Neuronal stem cell (in vitro differentiated cells): ENCODE measurements at regions not wholly inside any gene's neighbourhood (a gene's known extent, or its start where the extent isn't known, plus 50 kb on each side); places are given as distances from the start of the nearest gene placed in this dataset.

Experiments used
- DNase-seq: peaks from one replicate; pipeline ENCODE4 v3.0.0-alpha.2; 2013; ENCODE audit warnings: low spot score
- H2AFZ ChIP-seq: one replicate; pipeline ENCODE4 v1.6.1; 2013; ENCODE audit warnings: mild to moderate bottlenecking, low read length, inconsistent platforms
- H2AK5ac ChIP-seq: 2 replicates; pipeline ENCODE4 v1.6.1; 2013; ENCODE audit warnings: low read depth, mild to moderate bottlenecking, inconsistent platforms, low read length, moderate library complexity, mixed read lengths
- H2BK120ac ChIP-seq: 2 replicates; pipeline ENCODE4 v1.6.1; 2013; ENCODE audit warnings: low read depth, mild to moderate bottlenecking, inconsistent platforms, low read length, moderate library complexity, mixed read lengths
- H2BK12ac ChIP-seq: one replicate; pipeline ENCODE4 v1.6.1; 2013; ENCODE audit warnings: low read length, inconsistent platforms
- H2BK15ac ChIP-seq: 2 replicates; pipeline ENCODE4 v1.6.1; 2013; ENCODE audit warnings: mild to moderate bottlenecking, low read length, inconsistent platforms, mixed read lengths
- H2BK5ac ChIP-seq: one replicate; pipeline ENCODE4 v1.6.1; 2013; ENCODE audit warnings: inconsistent platforms, mild to moderate bottlenecking, low read length, moderate library complexity
- H3K14ac ChIP-seq: one replicate; pipeline ENCODE4 v1.6.1; 2013; ENCODE audit warnings: low read length, inconsistent platforms
- H3K18ac ChIP-seq: 2 replicates; pipeline ENCODE4 v1.6.1; 2013; ENCODE audit warnings: low read length, inconsistent platforms
- H3K23ac ChIP-seq: 2 replicates; pipeline ENCODE4 v1.6.1; 2013; ENCODE audit warnings: low read depth, mild to moderate bottlenecking, mixed read lengths, low read length, inconsistent platforms; ENCODE audit not compliant: poor library complexity
- H3K27ac ChIP-seq: replicated peaks from 3 replicates; pipeline ENCODE4 v1.5.1; 2013; ENCODE audit warnings: low read length, inconsistent platforms
- H3K27me3 ChIP-seq, 3 experiments: 2 replicates each; pipeline ENCODE4 v1.6.1; 2013; ENCODE audit warnings: low read length in 3 of 3, mild to moderate bottlenecking in 2 of 3, inconsistent platforms in 1 of 3, low read depth in 1 of 3, mixed read lengths in 1 of 3, moderate library complexity in 1 of 3; ENCODE audit not compliant: control insufficient read depth in 3 of 3, insufficient read depth in 3 of 3
- H3K36me3 ChIP-seq, 2 donors: replicated peaks in 1 of 2; 2 replicates each; pipeline ENCODE4 v1.6.1; 2013; ENCODE audit warnings: low read length in 2 of 2; ENCODE audit not compliant: control insufficient read depth in 2 of 2, insufficient read depth in 2 of 2
- H3K4ac ChIP-seq: 2 replicates; pipeline ENCODE4 v1.6.1; 2013; ENCODE audit warnings: inconsistent platforms, mild to moderate bottlenecking, low read length, moderate library complexity
- H3K4me1 ChIP-seq, 2 donors: 1 replicate in 1 of 2; 2 replicates in 1 of 2; pipeline ENCODE4 v1.6.1; 2013; ENCODE audit warnings: low read length in 2 of 2, low read depth in 1 of 2; ENCODE audit not compliant: control insufficient read depth in 2 of 2, insufficient read depth in 1 of 2
- H3K4me2 ChIP-seq: one replicate; pipeline ENCODE4 v1.6.1; 2013; ENCODE audit warnings: mild to moderate bottlenecking, low read length, inconsistent platforms; ENCODE audit not compliant: insufficient read depth, poor library complexity, severe bottlenecking
- H3K4me3 ChIP-seq, 2 donors: 2 replicates each; pipeline ENCODE4 v1.5.1; 2013; ENCODE audit warnings: low read length in 2 of 2, mild to moderate bottlenecking in 2 of 2, inconsistent platforms in 1 of 2, moderate library complexity in 1 of 2
- H3K79me1 ChIP-seq: one replicate; pipeline ENCODE4 v1.6.1; 2013; ENCODE audit warnings: low read depth, mild to moderate bottlenecking, inconsistent platforms, low read length, moderate library complexity
- H3K9ac ChIP-seq: one replicate; pipeline ENCODE4 v1.6.1; 2013; ENCODE audit warnings: mild to moderate bottlenecking, low read depth, low read length, inconsistent platforms; ENCODE audit not compliant: poor library complexity
- H3K9me3 ChIP-seq, 2 donors: replicated peaks in 1 of 2; 2 replicates each; pipeline versions ENCODE3 to v1.6.1; 2013; ENCODE audit warnings: low read length in 2 of 2, mild to moderate bottlenecking in 2 of 2, inconsistent platforms in 1 of 2, low read depth in 1 of 2, mixed read lengths in 1 of 2, moderate library complexity in 1 of 2; ENCODE audit not compliant: control insufficient read depth in 2 of 2, insufficient read depth in 1 of 2
- H4K8ac ChIP-seq: one replicate; pipeline ENCODE4 v1.6.1; 2013; ENCODE audit warnings: low read depth, mild to moderate bottlenecking, inconsistent platforms, low read length, moderate library complexity
- H4K91ac ChIP-seq: one replicate; pipeline ENCODE4 v1.6.1; 2013; ENCODE audit warnings: low read length, low read depth, mild to moderate bottlenecking, inconsistent platforms; ENCODE audit not compliant: poor library complexity
- WGBS, 2 donors: extraction: QIAGEN DNeasy Blood & Tissue Kit; methylation state at CpG; one replicate each; pipeline ENCODE4 v1.1.7; 2013; ENCODE audit warnings: missing lambda C conversion rate in 2 of 2, mixed read lengths in 1 of 2; ENCODE audit not compliant: insufficient read length in 2 of 2, insufficient replicate concordance in 1 of 2; ENCODE audit errors: extremely low coverage in 2 of 2; 5-methylcytosine and 5-hydroxymethylcytosine counted together

DNA sequence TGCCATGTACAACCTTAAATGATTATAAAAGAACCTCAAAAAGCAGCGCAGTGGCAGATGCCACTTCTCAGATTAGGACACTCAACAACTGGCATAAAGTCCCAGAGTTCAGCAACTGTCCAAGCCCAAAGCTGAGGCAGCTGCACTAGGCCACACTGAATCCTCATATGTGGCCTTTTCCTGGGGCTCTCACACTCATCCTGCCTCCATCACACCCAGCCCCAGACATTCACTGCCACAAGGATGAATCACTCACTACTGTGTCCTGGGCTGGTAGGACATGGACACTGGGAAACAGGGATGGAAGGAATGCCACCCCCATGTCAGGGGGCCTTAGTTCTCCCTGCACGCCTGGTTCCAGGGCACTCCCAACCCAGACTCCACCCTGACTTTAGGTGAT, 547.7 kb downstream of the TNS3 start:
- Histone ChIP-seq H2BK120ac (no peak overlapping the region), H3K14ac (no peak overlapping the region), H3K4me2 (no peak overlapping the region), H3K36me3 (no peaks in the 10 kb centered on the region), H3K9ac (no peak overlapping the region), H2BK12ac (no peak overlapping the region), H3K27me3 (peaks cover 0 to 2% (median 0%) of the 10 kb centered on the region in 3 experiments), H2BK15ac (peak overlapping the region; percentile 4), H3K9me3 (no peaks in the 10 kb centered on the region), H3K79me1 (no peaks in the 10 kb centered on the region), H4K91ac (no peak overlapping the region), H2AFZ (no peak overlapping the region), H4K8ac (no peak overlapping the region), H3K23ac (no peak overlapping the region), H3K4me1 (peaks cover 7 to 8% of the 10 kb centered on the region in 2 donors), H3K4ac (no peak overlapping the region), H3K27ac (no peak overlapping the region), H3K18ac (no peak overlapping the region), H3K4me3 (no peak overlapping the region), H2AK5ac (no peak overlapping the region), H2BK5ac (no peak overlapping the region)
- no peak for DNase-seq
- no CpG with 5 or more reads among the region's 2 CpGs for WGBS, 2 donors

DNA sequence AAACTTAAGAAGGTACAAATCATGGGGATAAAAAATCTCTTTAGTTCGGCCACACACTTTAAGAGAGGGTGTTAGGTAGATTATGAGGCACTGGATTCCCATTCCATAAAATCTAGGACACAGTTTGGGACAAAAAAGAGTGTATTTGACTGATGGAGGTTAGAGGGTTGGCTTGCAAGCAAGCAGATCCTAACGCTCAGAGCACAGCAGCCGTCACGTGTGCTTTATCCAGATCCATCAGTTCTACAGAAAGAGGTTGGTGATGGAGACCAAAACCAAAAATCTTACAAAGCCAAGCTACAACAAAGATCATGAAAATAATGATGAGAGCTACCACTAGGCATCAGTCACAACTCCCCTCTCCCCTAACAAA, 549.4 kb downstream of the TNS3 start:
- no peak overlapping the region for H4K8ac ChIP-seq

DNA sequence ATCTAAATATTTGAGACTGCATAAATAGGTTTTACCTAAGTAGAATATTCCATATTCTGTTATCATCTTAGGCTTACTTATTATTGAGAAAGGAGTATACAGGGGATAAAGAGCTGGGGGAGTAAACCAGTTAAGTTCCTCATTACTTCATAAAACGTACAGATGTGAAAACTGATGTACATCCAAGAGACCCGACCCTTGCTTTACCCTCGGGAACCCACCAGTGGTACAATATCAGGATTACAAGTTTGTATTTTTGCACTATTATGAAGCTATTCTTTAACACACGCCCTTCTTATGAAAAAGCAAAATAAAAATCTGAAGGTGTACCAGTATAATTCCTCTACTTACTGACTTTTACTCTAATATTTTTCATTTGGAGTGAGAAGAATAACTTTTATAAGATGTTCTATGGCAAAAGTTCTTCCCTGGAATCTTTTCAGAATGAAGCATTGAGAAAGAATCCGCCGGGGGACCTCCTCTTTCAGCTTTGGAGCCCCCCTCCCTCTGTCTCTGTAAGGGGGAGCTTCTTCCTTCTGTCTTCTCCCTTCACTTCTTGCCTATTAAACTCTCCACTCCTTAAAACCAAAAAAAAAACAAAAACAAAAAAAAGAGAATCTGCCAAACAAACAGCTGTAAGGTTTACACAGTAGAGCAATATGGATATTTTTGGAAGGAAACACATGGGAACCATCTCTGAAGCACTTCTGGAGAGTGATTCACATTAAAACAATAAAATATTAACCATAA, 550.0 kb downstream of the TNS3 start:
- DNase-seq: no peak
- H3K9me3 ChIP-seq: no peaks in the 10 kb centered on the region
- no peak overlapping the region for H2AFZ ChIP-seq
- H2AK5ac ChIP-seq: no peak overlapping the region
- H3K4me1 ChIP-seq: peaks cover 4 to 5% of the 10 kb centered on the region in 2 donors
- no CpG with 5 or more reads among the region's 6 CpGs for WGBS, 2 donors
- H3K36me3 ChIP-seq: no peaks in the 10 kb centered on the region
- H3K14ac ChIP-seq: no peak overlapping the region
- H2BK120ac ChIP-seq: no peak overlapping the region
- H3K27me3 ChIP-seq: no peaks in the 10 kb centered on the region
- H3K4me2 ChIP-seq: no peak overlapping the region
- H3K79me1 ChIP-seq: no peaks in the 10 kb centered on the region
- no peak overlapping the region for H3K23ac ChIP-seq
- no peak overlapping the region for H3K27ac ChIP-seq
- no peak overlapping the region for H3K4me3 ChIP-seq
- no peak overlapping the region for H3K18ac ChIP-seq
- H2BK12ac ChIP-seq: no peak overlapping the region
- H4K8ac ChIP-seq: no peak overlapping the region
- no peak overlapping the region for H2BK15ac ChIP-seq
- no peak overlapping the region for H3K9ac ChIP-seq
- H4K91ac ChIP-seq: no peak overlapping the region
- no peak overlapping the region for H2BK5ac ChIP-seq
- H3K4ac ChIP-seq: no peak overlapping the region

More for the DNA sequence above, 549.4 kb downstream of the TNS3 start:
- no peak overlapping the region for H2BK15ac ChIP-seq
- no peak overlapping the region for H4K91ac ChIP-seq
- no peak overlapping the region for H2BK5ac ChIP-seq
- no peak overlapping the region for H2BK120ac ChIP-seq
- H3K14ac ChIP-seq: no peak overlapping the region
- H2AK5ac ChIP-seq: no peak overlapping the region
- no peak overlapping the region for H3K4me3 ChIP-seq
- H3K23ac ChIP-seq: no peak overlapping the region
- H3K27ac ChIP-seq: no peak overlapping the region
- no peak for DNase-seq
- no peak overlapping the region for H3K9ac ChIP-seq
- no peaks in the 10 kb centered on the region for H3K36me3 ChIP-seq
- WGBS, 2 donors: no CpG with 5 or more reads among the region's 4 CpGs
- no peak overlapping the region for H3K4ac ChIP-seq
- H3K79me1 ChIP-seq: no peaks in the 10 kb centered on the region
- H3K4me1 ChIP-seq: peaks cover 4 to 5% of the 10 kb centered on the region in 2 donors
- H2AFZ ChIP-seq: no peak overlapping the region
- H3K9me3 ChIP-seq: no peaks in the 10 kb centered on the region
- peaks cover 0 to under 1% (median 0%) of the 10 kb centered on the region in 3 experiments for H3K27me3 ChIP-seq
- H3K18ac ChIP-seq: no peak overlapping the region
- no peak overlapping the region for H3K4me2 ChIP-seq
- no peak overlapping the region for H2BK12ac ChIP-seq

DNA sequence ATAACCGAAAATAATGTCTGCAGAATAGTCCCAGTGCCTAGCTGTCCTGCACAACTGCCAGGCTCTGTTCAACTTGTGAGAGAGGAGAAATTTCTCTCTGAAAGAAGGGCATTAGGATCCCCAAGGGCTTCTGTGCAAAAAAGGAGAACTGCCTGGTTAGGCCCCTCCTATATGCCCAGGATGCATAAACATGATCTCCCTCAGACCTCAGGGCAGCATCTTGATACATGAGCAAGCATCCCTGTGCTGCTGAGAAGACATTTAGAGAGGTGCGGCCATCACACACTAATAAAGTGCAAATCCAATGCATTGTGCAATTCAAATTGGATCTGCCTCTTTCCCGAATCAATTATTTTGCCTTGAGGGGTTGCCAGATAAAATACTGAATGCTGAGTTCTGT, 553.6 kb downstream of the TNS3 start:
- no peaks in the 10 kb centered on the region for H3K36me3 ChIP-seq
- H3K4ac ChIP-seq: no peak overlapping the region

More for the DNA sequence above, 553.6 kb downstream of the TNS3 start:
- H3K4me1 ChIP-seq: no peaks in the 10 kb centered on the region
- no peak overlapping the region for H2BK5ac ChIP-seq
- no peak overlapping the region for H2AFZ ChIP-seq
- no peak overlapping the region for H2BK12ac ChIP-seq
- H3K23ac ChIP-seq: no peak overlapping the region
- no peak overlapping the region for H3K18ac ChIP-seq
- no peak overlapping the region for H2BK15ac ChIP-seq
- DNase-seq: no peak
- no peaks in the 10 kb centered on the region for H3K79me1 ChIP-seq
- peaks cover 0 to 2% (median 0%) of the 10 kb centered on the region in 3 experiments for H3K27me3 ChIP-seq
- no peak overlapping the region for H2BK120ac ChIP-seq
- H3K4me3 ChIP-seq: no peak overlapping the region
- no peak overlapping the region for H3K9ac ChIP-seq
- H4K91ac ChIP-seq: no peak overlapping the region
- H3K4me2 ChIP-seq: no peak overlapping the region
- no peak overlapping the region for H2AK5ac ChIP-seq
- H3K14ac ChIP-seq: no peak overlapping the region
- no peak overlapping the region for H4K8ac ChIP-seq
- WGBS, 2 donors: no CpG with 5 or more reads among the region's 3 CpGs
- H3K27ac ChIP-seq: no peak overlapping the region
- H3K9me3 ChIP-seq: no peaks in the 10 kb centered on the region
